Caco-2 (cell line): ENCODE measurements at regions not wholly inside any gene's neighbourhood (a gene's known extent, or its start where the extent isn't known, plus 50 kb on each side); places are given as distances from the start of the nearest gene placed in this dataset.

Experiments
- BruUV-seq: library from RNA; stranded (reverse); fragments of 400-500 nt; replicated peaks from 2 replicates; lab custom pipeline; 2021; lab: Mats Ljungman, UMichigan
- CTCF ChIA-PET: fragments of 300-600 bp; sonication (Branson Sonifier 250); formaldehyde crosslinking; loops from one replicate; lab custom pipeline; 2022; ENCODE audit warnings: antibody characterized with exemption; lab: Charles Lee
- POLR2A ChIA-PET: fragments of 300-600 bp; sonication (Branson Sonifier 250); formaldehyde crosslinking; loops from one replicate; lab custom pipeline; 2022; ENCODE audit warnings: antibody characterized with exemption; lab: Charles Lee
- DNase-seq, 2 experiments: peaks; one replicate each; pipeline versions ENCODE4 v3.0.0 to v3.0.0-alpha.2; 2020 to 2022
- H3K27me3 ChIP-seq: replicated peaks from 2 replicates; pipeline ENCODE4 v1.6.0; 2011; ENCODE audit warnings: low read length; ENCODE audit not compliant: control insufficient read depth, insufficient read depth
- H3K36me3 ChIP-seq: 2 replicates; pipeline ENCODE4 v1.5.1; 2011; ENCODE audit warnings: low read length; ENCODE audit not compliant: control insufficient read depth, insufficient read depth
- H3K4me1 ChIP-seq: fragments of 250-450 bp; sonication (Bioruptor Pico); 2 replicates; pipeline ENCODE4 v1.5.1; 2020; ENCODE audit warnings: mild to moderate bottlenecking
- H3K4me3 ChIP-seq: 2 replicates; pipeline ENCODE4 v1.5.1; 2011; ENCODE audit warnings: low read depth, mild to moderate bottlenecking, control low read depth, low read length
- H3K9me3 ChIP-seq: fragments of 250-450 bp; sonication (Bioruptor Pico); 2 replicates; pipeline ENCODE4 v1.5.1; 2020; ENCODE audit warnings: mild to moderate bottlenecking, moderate library complexity
- H3K27ac Mint-ChIP-seq: one replicate; pipeline ENCODE4 v1.8.0; 2022; ENCODE audit warnings: mixed read lengths; ENCODE audit not compliant: unreplicated experiment
- H3K27me3 Mint-ChIP-seq: one replicate; pipeline ENCODE4 v1.8.0; 2022; ENCODE audit warnings: mixed read lengths; ENCODE audit not compliant: insufficient read depth, unreplicated experiment
- H3K36me3 Mint-ChIP-seq: one replicate; pipeline ENCODE4 v1.8.0; 2022; ENCODE audit warnings: mild to moderate bottlenecking, mixed read lengths; ENCODE audit not compliant: insufficient read depth, unreplicated experiment
- H3K4me1 Mint-ChIP-seq: one replicate; pipeline ENCODE4 v1.8.0; 2022; ENCODE audit warnings: low read depth, mixed read lengths; ENCODE audit not compliant: unreplicated experiment
- H3K4me3 Mint-ChIP-seq: one replicate; pipeline ENCODE4 v1.8.0; 2022; ENCODE audit warnings: mild to moderate bottlenecking, moderate library complexity, mixed read lengths; ENCODE audit not compliant: unreplicated experiment
- H3K9me3 Mint-ChIP-seq: one replicate; pipeline ENCODE4 v1.8.0; 2022; ENCODE audit warnings: mixed read lengths; ENCODE audit not compliant: unreplicated experiment
- CTCF ChIP-seq, 2 experiments: fragments of 200-600 bp in 1 of 2; IDR thresholded peaks; 1 replicate in 1 of 2; 2 replicates in 1 of 2; pipeline versions ENCODE4 v1.5.1 to v1.8.0; 2011 to 2022; ENCODE audit warnings: antibody characterized with exemption in 1 of 2, control low read depth in 1 of 2, inconsistent platforms in 1 of 2, low read depth in 1 of 2, low read length in 1 of 2, mild to moderate bottlenecking in 1 of 2, moderate library complexity in 1 of 2; ENCODE audit not compliant: insufficient read depth in 1 of 2, severe bottlenecking in 1 of 2, unreplicated experiment in 1 of 2
- intact Hi-C: fragments of 100-400 bp; cut with micrococcal nuclease; formaldehyde crosslinking; loops from one replicate; pipeline ENCODE4 v1.10.0; 2022; ENCODE audit not compliant: unreplicated experiment

GRCh38 chrX:143298663-143299241 is 218.5 kb downstream of the SPANXN3 start:
- BruUV-seq = no TSS peak
- POLR2A ChIA-PET = no interaction called here
- Histone ChIP-seq H3K9me3 (no peaks in the 10 kb centered on the region), H3K27me3 (no peaks in the 10 kb centered on the region), H3K36me3 (no peaks in the 10 kb centered on the region), H3K4me3 (no peak overlapping the region), H3K4me1 (no peaks in the 10 kb centered on the region)
- H3K36me3 Mint-ChIP-seq = no peaks in the 10 kb centered on the region
- TF ChIP-seq CTCF (IDR thresholded peaks at IDR 0.05; ENCODE audit: insufficient read depth in 1 of 2, low read depth in 1 of 2, low read length in 1 of 2, severe bottlenecking in 1 of 2, unreplicated experiment in 1 of 2) = no peak
- no peaks in the 10 kb centered on the region for H3K4me1 Mint-ChIP-seq
- no peak for DNase-seq
- intact Hi-C loops = no loop called here
- CTCF ChIA-PET = no interaction called here
- H3K4me3 Mint-ChIP-seq = no peak overlapping the region
- H3K27me3 Mint-ChIP-seq = no peaks in the 10 kb centered on the region
- no peak overlapping the region for H3K27ac Mint-ChIP-seq
- H3K9me3 Mint-ChIP-seq = no peaks in the 10 kb centered on the region

- Histone ChIP-seq H3K36me3 (no peaks in the 10 kb centered on the region), H3K4me1 (no peaks in the 10 kb centered on the region), H3K4me3 (no peak overlapping the region), H3K27me3 (no peaks in the 10 kb centered on the region), H3K9me3 (no peaks in the 10 kb centered on the region)
- Mint-ChIP-seq H3K27ac (no peak overlapping the region), H3K36me3 (no peaks in the 10 kb centered on the region), H3K4me1 (no peaks in the 10 kb centered on the region), H3K9me3 (no peaks in the 10 kb centered on the region), H3K27me3 (no peaks in the 10 kb centered on the region), H3K4me3 (no peak overlapping the region)
- no peak for DNase-seq
- ChIA-PET POLR2A (no interaction called here), CTCF (interaction anchor here (0.6 kb wide), 1 partner anchor 11 kb away, joined by 3 read pairs; no protein-coding TSS in a partner anchor)
- BruUV-seq = no TSS peak
- no peak for TF ChIP-seq CTCF (IDR thresholded peaks at IDR 0.05; ENCODE audit: insufficient read depth in 1 of 2, low read depth in 1 of 2, low read length in 1 of 2, severe bottlenecking in 1 of 2, unreplicated experiment in 1 of 2)
- intact Hi-C loops = no loop called here
Measured at GRCh38 chrX:143296521-143296920, 220.8 kb downstream of the SPANXN3 start.

GRCh38 chrX:143287236-143287635 is 230.0 kb downstream of the SPANXN3 start:
- Mint-ChIP-seq H3K4me1 (no peaks in the 10 kb centered on the region), H3K4me3 (no peak overlapping the region), H3K36me3 (no peaks in the 10 kb centered on the region), H3K9me3 (no peaks in the 10 kb centered on the region), H3K27me3 (no peaks in the 10 kb centered on the region), H3K27ac (no peak overlapping the region)
- no peaks in the 10 kb centered on the region for H3K27me3 ChIP-seq
- H3K9me3 ChIP-seq = no peaks in the 10 kb centered on the region
- no peaks in the 10 kb centered on the region for H3K36me3 ChIP-seq
- TF ChIP-seq CTCF (IDR thresholded peaks at IDR 0.05; ENCODE audit: insufficient read depth in 1 of 2, low read depth in 1 of 2, low read length in 1 of 2, severe bottlenecking in 1 of 2, unreplicated experiment in 1 of 2) = no peak
- BruUV-seq = no TSS peak
- no peaks in the 10 kb centered on the region for H3K4me1 ChIP-seq
- ChIA-PET POLR2A (no interaction called here), CTCF (no interaction called here)
- no peak for DNase-seq
- H3K4me3 ChIP-seq = no peak overlapping the region
- intact Hi-C loops = no loop called here
